Neural progenitor cell (in vitro differentiated cells): ENCODE measurements at regions not wholly inside any gene's neighbourhood (a gene's known extent, or its start where the extent isn't known, plus 50 kb on each side); places are given as distances from the start of the nearest gene placed in this dataset.

Experiments
- DNase-seq: peaks from one replicate; pipeline ENCODE4 v3.0.0-alpha.2; 2016; ENCODE audit warnings: low spot score
- H2AFZ ChIP-seq: fragments of 200-600 bp; sonication (generic); replicated peaks from 2 replicates; pipeline ENCODE4 v1.6.1; 2016; ENCODE audit warnings: antibody characterized with exemption
- H3F3A ChIP-seq: fragments of 200-600 bp; sonication (generic); 2 replicates; pipeline ENCODE4 v1.6.1; 2016; ENCODE audit warnings: antibody characterized with exemption, low read depth
- H3K27ac ChIP-seq: fragments of 200-600 bp; sonication (generic); 2 replicates; pipeline ENCODE4 v1.5.1; 2016; ENCODE audit warnings: mild to moderate bottlenecking
- H3K27me3 ChIP-seq: fragments of 200-600 bp; sonication (generic); 2 replicates; pipeline ENCODE4 v1.6.1; 2016; ENCODE audit warnings: mild to moderate bottlenecking, moderate library complexity
- H3K36me3 ChIP-seq: fragments of 200-600 bp; sonication (generic); 2 replicates; pipeline ENCODE4 v1.5.1; 2016
- H3K4me1 ChIP-seq: fragments of 200-600 bp; sonication (generic); 2 replicates; pipeline ENCODE4 v1.6.1; 2016; ENCODE audit warnings: mixed run types
- H3K4me2 ChIP-seq: fragments of 200-600 bp; sonication (generic); 2 replicates; pipeline ENCODE4 v1.6.1; 2016
- H3K4me3 ChIP-seq: fragments of 200-600 bp; sonication (generic); 2 replicates; pipeline ENCODE4 v1.5.1; 2016
- H3K79me2 ChIP-seq: fragments of 200-600 bp; sonication (generic); 2 replicates; pipeline ENCODE4 v1.6.1; 2016; ENCODE audit warnings: low read depth
- H3K9ac ChIP-seq: fragments of 200-600 bp; sonication (generic); 2 replicates; pipeline ENCODE4 v1.6.1; 2016
- H3K9me3 ChIP-seq: fragments of 200-600 bp; sonication (generic); 2 replicates; pipeline ENCODE4 v1.5.1; 2016; ENCODE audit warnings: low read depth
- H4K20me1 ChIP-seq: fragments of 200-600 bp; sonication (generic); 2 replicates; pipeline ENCODE4 v1.6.1; 2016; ENCODE audit warnings: low read depth
- H3K27ac Mint-ChIP-seq: 3 replicates; pipeline ENCODE4 v1.8.0; 2021; ENCODE audit warnings: mixed read lengths
- H3K27me3 Mint-ChIP-seq: 2 replicates; pipeline ENCODE4 v1.8.0; 2022; ENCODE audit warnings: low read depth, mild to moderate bottlenecking, inconsistent platforms, moderate library complexity, mixed read lengths; ENCODE audit not compliant: insufficient read depth
- H3K36me3 Mint-ChIP-seq: 3 replicates; pipeline ENCODE4 v1.8.0; 2021; ENCODE audit warnings: mixed read lengths
- H3K4me1 Mint-ChIP-seq: 3 replicates; pipeline ENCODE4 v1.8.0; 2021; ENCODE audit warnings: mixed read lengths
- H3K4me3 Mint-ChIP-seq: 3 replicates; pipeline ENCODE4 v1.8.0; 2021; ENCODE audit warnings: mild to moderate bottlenecking, moderate library complexity, mixed read lengths
- H3K9me3 Mint-ChIP-seq: 3 replicates; pipeline ENCODE4 v1.8.0; 2020; ENCODE audit warnings: mixed read lengths
- CTCF ChIP-seq: fragments of 200-600 bp; sonication (generic); IDR thresholded peaks from 2 replicates; pipeline ENCODE4 v1.5.1; 2017; ENCODE audit warnings: antibody characterized with exemption, mild to moderate bottlenecking
- EZH2 ChIP-seq: fragments of 200-600 bp; sonication (generic); IDR thresholded peaks from 2 replicates; pipeline ENCODE4 v1.6.1; 2017; ENCODE audit warnings: antibody characterized with exemption, mild to moderate bottlenecking, moderate library complexity
- EZH2phosphoT487 ChIP-seq: fragments of 200-600 bp; sonication (generic); IDR thresholded peaks from 2 replicates; pipeline ENCODE4 v1.6.1; 2017; ENCODE audit warnings: antibody characterized with exemption

GRCh38 chr1:88060112-88060673 is 623.9 kb upstream of the PKN2 start:
- Histone ChIP-seq H3K4me3 (no peak overlapping the region), H3K4me1 (no peaks in the 10 kb centered on the region), H3K4me2 (no peak overlapping the region), H3K9me3 (no peaks in the 10 kb centered on the region), H3K79me2 (no peaks in the 10 kb centered on the region), H3K27me3 (no peaks in the 10 kb centered on the region), H4K20me1 (no peaks in the 10 kb centered on the region), H3K9ac (no peak overlapping the region), H2AFZ (peak overlapping the region; percentile 38), H3F3A (no peaks in the 10 kb centered on the region), H3K36me3 (no peaks in the 10 kb centered on the region), H3K27ac (no peak overlapping the region)
- Mint-ChIP-seq H3K4me3 (no peak overlapping the region), H3K27me3 (no peaks in the 10 kb centered on the region), H3K9me3 (no peaks in the 10 kb centered on the region), H3K36me3 (no peaks in the 10 kb centered on the region), H3K27ac (no peak overlapping the region), H3K4me1 (peaks cover 2% of the 10 kb centered on the region)
- TF ChIP-seq EZH2 (no peak), EZH2phosphoT487 (no peak), CTCF (no peak)
- DNase-seq: no peak

DNA sequence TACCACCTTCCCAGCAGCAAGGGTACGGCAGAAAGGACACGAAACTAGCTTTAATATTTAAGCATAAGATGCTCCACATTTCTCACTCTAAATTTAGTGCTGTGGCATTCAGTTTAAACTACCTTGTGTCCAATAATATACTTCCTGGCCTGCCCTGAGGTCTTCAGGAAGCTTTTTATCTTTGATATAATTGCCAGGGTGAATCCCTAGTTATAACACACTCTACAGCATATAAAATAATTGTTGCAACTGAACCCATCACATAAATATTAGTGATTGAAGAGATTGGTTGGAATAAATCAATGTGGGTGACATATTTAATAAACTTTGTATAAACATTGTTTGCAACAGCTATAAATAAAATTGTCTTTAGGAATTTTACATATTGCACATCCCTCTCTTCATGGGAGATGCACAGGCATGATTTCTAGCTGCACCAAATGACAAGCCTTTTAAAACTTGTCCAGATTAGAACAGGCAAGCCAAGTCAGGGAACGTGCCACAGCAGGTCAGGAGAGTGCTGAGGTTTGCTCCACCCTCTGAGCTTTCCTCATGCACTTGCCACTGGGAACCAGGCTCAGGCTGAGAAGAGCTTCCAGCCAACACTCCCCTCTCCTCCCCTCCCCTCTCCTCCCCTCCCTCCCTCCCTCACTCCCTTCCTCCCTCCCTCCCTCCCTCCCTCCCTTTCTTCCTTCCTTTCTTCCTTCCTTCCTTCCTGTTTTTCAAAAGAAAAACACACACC is 623.2 kb upstream of the PKN2 start:
- DNase-seq: peak; percentile 13
- H3K9me3 ChIP-seq: no peaks in the 10 kb centered on the region
- no peaks in the 10 kb centered on the region for H3K4me1 ChIP-seq
- H3K79me2 ChIP-seq: no peaks in the 10 kb centered on the region
- H3K27ac ChIP-seq: no peak overlapping the region
- no peak overlapping the region for H3K4me3 Mint-ChIP-seq
- H3K27me3 ChIP-seq: no peaks in the 10 kb centered on the region
- H3F3A ChIP-seq: no peaks in the 10 kb centered on the region
- H3K9me3 Mint-ChIP-seq: no peaks in the 10 kb centered on the region
- H3K36me3 Mint-ChIP-seq: no peaks in the 10 kb centered on the region
- H3K36me3 ChIP-seq: no peaks in the 10 kb centered on the region
- H2AFZ ChIP-seq: peak overlapping the region; percentile 38
- H3K9ac ChIP-seq: no peak overlapping the region
- no peaks in the 10 kb centered on the region for H4K20me1 ChIP-seq
- H3K27me3 Mint-ChIP-seq: no peaks in the 10 kb centered on the region
- peaks cover 2% of the 10 kb centered on the region for H3K4me1 Mint-ChIP-seq
- H3K4me2 ChIP-seq: no peak overlapping the region
- TF ChIP-seq EZH2 (no peak), EZH2phosphoT487 (no peak), CTCF (no peak)
- H3K4me3 ChIP-seq: no peak overlapping the region
- no peak overlapping the region for H3K27ac Mint-ChIP-seq

DNA sequence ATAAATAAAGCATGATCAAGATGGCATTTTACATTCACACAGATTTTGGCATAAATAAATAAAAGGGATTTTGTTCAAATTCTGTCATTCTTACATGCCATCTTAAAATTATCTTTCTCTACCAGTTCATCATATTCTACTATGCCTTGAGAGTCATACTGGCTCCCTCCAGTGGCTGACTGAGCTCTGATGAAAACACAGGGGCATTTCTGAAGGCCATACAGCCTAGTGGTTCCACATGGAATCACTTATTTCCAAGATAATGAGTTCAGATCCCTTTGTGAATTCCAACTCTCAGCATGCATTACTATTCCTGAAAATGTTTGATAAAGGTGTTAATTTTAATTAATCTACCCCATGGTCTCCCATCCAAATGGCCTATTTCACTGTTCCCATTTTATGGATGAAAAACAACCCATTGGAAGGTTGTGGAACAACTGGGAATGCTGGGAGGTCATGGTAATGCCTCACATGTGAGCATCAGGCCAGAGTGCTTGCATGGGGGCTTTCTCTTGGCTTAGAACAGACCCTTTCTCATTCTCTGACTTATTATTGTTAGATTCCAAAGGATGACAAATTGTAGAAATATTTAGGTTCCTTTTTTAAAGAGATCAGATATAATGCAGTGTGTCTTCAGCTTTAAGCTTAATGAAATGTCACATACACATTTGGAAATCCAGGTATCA is 622.4 kb upstream of the PKN2 start:
- Histone ChIP-seq H3K36me3 (no peaks in the 10 kb centered on the region), H4K20me1 (no peaks in the 10 kb centered on the region), H3K27me3 (no peaks in the 10 kb centered on the region), H3K4me1 (no peaks in the 10 kb centered on the region), H3K9ac (no peak overlapping the region), H3K9me3 (no peaks in the 10 kb centered on the region), H3K4me2 (no peak overlapping the region), H3F3A (no peaks in the 10 kb centered on the region), H3K79me2 (no peaks in the 10 kb centered on the region), H3K4me3 (no peak overlapping the region), H2AFZ (no peak overlapping the region), H3K27ac (no peak overlapping the region)
- DNase-seq: peak; percentile 76
- H3K27me3 Mint-ChIP-seq: no peaks in the 10 kb centered on the region
- H3K36me3 Mint-ChIP-seq: no peaks in the 10 kb centered on the region
- H3K4me3 Mint-ChIP-seq: no peak overlapping the region
- no peaks in the 10 kb centered on the region for H3K9me3 Mint-ChIP-seq
- TF ChIP-seq EZH2phosphoT487 (no peak), CTCF (peak; percentile 86)
- no peak overlapping the region for H3K27ac Mint-ChIP-seq
- peaks cover 2% of the 10 kb centered on the region for H3K4me1 Mint-ChIP-seq
